Peyer's patch (tissue), 4 donors: ENCODE measurements at regions not wholly inside any gene's neighbourhood (a gene's known extent, or its start where the extent isn't known, plus 50 kb on each side); places are given as distances from the start of the nearest gene placed in this dataset.

Experiments
- DNase-seq, 3 donors: peaks; one replicate each; pipeline ENCODE4 v3.0.0-alpha.2; 2017 to 2019
- H3K27ac ChIP-seq, 4 donors: fragments of 200-600 bp; sonication (generic); one replicate each; pipeline ENCODE4 v1.5.1; 2016 to 2019
- H3K27me3 ChIP-seq, 2 donors: fragments of 200-600 bp; sonication (generic); one replicate each; pipeline ENCODE4 v1.5.1; 2019
- H3K36me3 ChIP-seq, 3 donors: fragments of 200-600 bp; sonication (generic); one replicate each; pipeline ENCODE4 v1.5.1; 2016 to 2019
- H3K4me1 ChIP-seq, 4 donors: fragments of 200-600 bp; sonication (generic); one replicate each; pipeline ENCODE4 v1.5.1; 2016 to 2019
- H3K4me3 ChIP-seq, 4 donors: fragments of 200-600 bp; sonication (generic); 1 replicate in 3 of 4; 2 replicates in 1 of 4; pipeline ENCODE4 v1.5.1; 2016 to 2019; ENCODE audit warnings: mild to moderate bottlenecking in 1 of 4
- H3K9me3 ChIP-seq, 4 donors: fragments of 200-600 bp; sonication (generic); one replicate each; pipeline ENCODE4 v1.5.1; 2016 to 2019; ENCODE audit warnings: mild to moderate bottlenecking in 1 of 4
- CTCF ChIP-seq, 6 experiments: fragments of 450-650 bp in 4 of 6; fragments of 200-600 bp in 2 of 6; sonication (generic) in 1 of 6; IDR thresholded peaks; one replicate each; pipeline ENCODE4 v1.5.1; 2017 to 2019; ENCODE audit warnings: antibody characterized with exemption in 6 of 6, mild to moderate bottlenecking in 3 of 6, moderate library complexity in 1 of 6
- POLR2A ChIP-seq, 2 donors: fragments of 450-650 bp; IDR thresholded peaks; one replicate each; pipeline ENCODE4 v1.5.1; 2017; ENCODE audit warnings: antibody characterized with exemption in 2 of 2, mild to moderate bottlenecking in 2 of 2, moderate library complexity in 2 of 2

GRCh38 chr10:4103603-4104002 is 318.6 kb upstream of the KLF6 start:
- TF ChIP-seq CTCF (IDR thresholded peaks at IDR 0.05) (no peak), POLR2A (IDR thresholded peaks at IDR 0.05) (no peak)

GRCh38 chr10:4102802-4103344 is 317.9 kb upstream of the KLF6 start:
- no peak overlapping the region for H3K27ac ChIP-seq

More at GRCh38 chr10:4103603-4104002, 318.6 kb upstream of the KLF6 start:
- Histone ChIP-seq H3K27me3 (no peaks in the 10 kb centered on the region), H3K4me3 (no peak overlapping the region), H3K9me3 (no peaks in the 10 kb centered on the region), H3K36me3 (no peaks in the 10 kb centered on the region), H3K27ac (no peak overlapping the region), H3K4me1 (no peaks in the 10 kb centered on the region)
- DNase-seq: no peak

GRCh38 chr10:4101918-4102654 is 317.1 kb upstream of the KLF6 start:
- no peaks in the 10 kb centered on the region for H3K27me3 ChIP-seq
- H3K36me3 ChIP-seq: no peaks in the 10 kb centered on the region
- DNase-seq: no peak
- H3K4me3 ChIP-seq: no peak overlapping the region
- no peaks in the 10 kb centered on the region for H3K4me1 ChIP-seq
- no peak overlapping the region for H3K27ac ChIP-seq
- TF ChIP-seq POLR2A (IDR thresholded peaks at IDR 0.05) (no peak), CTCF (IDR thresholded peaks at IDR 0.05) (no peak)
- H3K9me3 ChIP-seq: no peaks in the 10 kb centered on the region

More at GRCh38 chr10:4102802-4103344, 317.9 kb upstream of the KLF6 start:
- TF ChIP-seq CTCF (IDR thresholded peaks at IDR 0.05) (no peak), POLR2A (IDR thresholded peaks at IDR 0.05) (no peak)
- Histone ChIP-seq H3K27me3 (no peaks in the 10 kb centered on the region), H3K9me3 (no peaks in the 10 kb centered on the region), H3K4me3 (no peak overlapping the region), H3K36me3 (no peaks in the 10 kb centered on the region), H3K4me1 (no peaks in the 10 kb centered on the region)
- DNase-seq: no peak

DNA sequence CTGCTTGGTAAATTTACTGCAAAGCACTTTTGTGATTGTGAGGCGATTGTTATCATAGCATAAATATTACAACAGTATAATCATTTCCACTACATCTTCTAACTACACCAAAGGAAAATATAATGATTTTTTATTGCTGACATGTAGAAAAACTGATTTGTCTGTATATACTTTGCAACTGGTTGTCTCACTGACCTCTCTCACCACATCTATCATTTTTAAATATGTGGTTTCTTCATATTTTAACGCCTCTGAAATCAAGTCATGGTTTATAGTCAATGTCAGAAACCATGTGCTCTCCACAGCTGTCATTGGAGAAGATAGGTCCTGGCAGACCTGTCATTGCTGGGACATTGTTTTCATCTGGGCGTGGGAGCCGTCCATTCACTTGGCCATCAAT is 315.4 kb upstream of the KLF6 start:
- Histone ChIP-seq H3K4me3 (no peak overlapping the region), H3K36me3 (no peaks in the 10 kb centered on the region), H3K27me3 (no peaks in the 10 kb centered on the region), H3K27ac (no peak overlapping the region), H3K9me3 (no peaks in the 10 kb centered on the region), H3K4me1 (no peaks in the 10 kb centered on the region)
- DNase-seq: no peak
- no peak for TF ChIP-seq POLR2A (IDR thresholded peaks at IDR 0.05)
- no peak for TF ChIP-seq CTCF (IDR thresholded peaks at IDR 0.05)

DNA sequence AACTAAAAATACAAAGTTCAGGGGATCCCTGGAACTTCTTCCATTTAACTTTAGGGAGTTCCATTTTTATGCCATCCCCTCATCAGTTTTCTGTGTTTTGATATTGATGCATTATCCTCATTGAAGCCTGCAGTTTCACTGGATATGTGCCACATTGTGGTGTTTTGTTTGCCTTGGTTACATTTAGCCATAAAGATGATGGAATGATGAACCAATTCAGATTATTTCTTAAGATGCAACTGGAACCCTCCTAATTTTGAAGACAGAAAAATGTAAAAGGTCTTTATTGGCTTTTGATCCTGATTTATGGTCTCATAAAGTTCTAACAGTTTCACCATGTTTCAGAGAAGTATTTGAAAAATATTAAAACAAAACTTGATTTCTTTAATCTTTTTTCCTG is 314.2 kb upstream of the KLF6 start:
- TF ChIP-seq CTCF (IDR thresholded peaks at IDR 0.05): no peak
- TF ChIP-seq POLR2A (IDR thresholded peaks at IDR 0.05): no peak
- Histone ChIP-seq H3K4me3 (no peak overlapping the region), H3K27me3 (no peaks in the 10 kb centered on the region), H3K4me1 (no peaks in the 10 kb centered on the region), H3K27ac (no peak overlapping the region), H3K9me3 (no peaks in the 10 kb centered on the region), H3K36me3 (no peaks in the 10 kb centered on the region)
- DNase-seq: no peak
